Hepatocyte (in vitro differentiated cells): ENCODE measurements at regions not wholly inside any gene's neighbourhood (a gene's known extent, or its start where the extent isn't known, plus 50 kb on each side); places are given as distances from the start of the nearest gene placed in this dataset.
"Not testable (repeated sequence)": the region's sequence is repeated elsewhere in the genome, so short reads cannot be mapped to it uniquely, and the experiment has no call there.

Source experiments
- DNase-seq: peaks from one replicate; pipeline ENCODE4 v3.0.0-alpha.2; 2016; ENCODE audit warnings: low spot score
- H2AFZ ChIP-seq: fragments of 200-600 bp; sonication (generic); 2 replicates; pipeline ENCODE4 v1.6.0; 2016; ENCODE audit warnings: antibody characterized with exemption, mild to moderate bottlenecking
- H3K27ac ChIP-seq: fragments of 200-600 bp; sonication (generic); 2 replicates; pipeline ENCODE4 v1.5.1; 2016; ENCODE audit warnings: mild to moderate bottlenecking
- H3K27me3 ChIP-seq: fragments of 200-600 bp; sonication (generic); 2 replicates; pipeline ENCODE4 v1.6.1; 2016
- H3K36me3 ChIP-seq: fragments of 200-600 bp; sonication (generic); replicated peaks from 2 replicates; pipeline ENCODE4 v1.5.1; 2016; ENCODE audit warnings: low read depth; ENCODE audit not compliant: insufficient read depth
- H3K4me1 ChIP-seq: fragments of 200-600 bp; sonication (generic); 2 replicates; pipeline ENCODE4 v1.5.1; 2016; ENCODE audit warnings: mild to moderate bottlenecking, moderate library complexity; ENCODE audit not compliant: insufficient read depth
- H3K4me2 ChIP-seq: fragments of 200-600 bp; sonication (generic); 2 replicates; pipeline ENCODE4 v1.6.0; 2016
- H3K4me3 ChIP-seq: fragments of 200-600 bp; sonication (generic); 2 replicates; pipeline ENCODE4 v1.5.1; 2016; ENCODE audit warnings: mild to moderate bottlenecking
- H3K79me2 ChIP-seq: fragments of 200-600 bp; sonication (generic); 2 replicates; pipeline ENCODE4 v1.6.0; 2017; ENCODE audit warnings: mild to moderate bottlenecking
- H3K9me2 ChIP-seq: fragments of 200-600 bp; sonication (generic); replicated peaks from 2 replicates; pipeline ENCODE4 v1.6.0; 2017; ENCODE audit warnings: mild to moderate bottlenecking; ENCODE audit not compliant: insufficient read depth
- H3K9me3 ChIP-seq: fragments of 200-600 bp; sonication (generic); 2 replicates; pipeline ENCODE4 v1.5.1; 2016; ENCODE audit warnings: low read depth, mild to moderate bottlenecking
- H4K20me1 ChIP-seq: fragments of 200-600 bp; sonication (generic); 2 replicates; pipeline ENCODE4 v1.6.0; 2016; ENCODE audit warnings: mild to moderate bottlenecking; ENCODE audit not compliant: insufficient read depth, poor library complexity, severe bottlenecking
- WGBS: methylation state at CpG from one replicate; pipeline ENCODE4 v1.1.6; 2016; ENCODE audit warnings: low lambda C conversion rate; ENCODE audit errors: missing lambda C conversion rate; 5-methylcytosine and 5-hydroxymethylcytosine counted together

DNA sequence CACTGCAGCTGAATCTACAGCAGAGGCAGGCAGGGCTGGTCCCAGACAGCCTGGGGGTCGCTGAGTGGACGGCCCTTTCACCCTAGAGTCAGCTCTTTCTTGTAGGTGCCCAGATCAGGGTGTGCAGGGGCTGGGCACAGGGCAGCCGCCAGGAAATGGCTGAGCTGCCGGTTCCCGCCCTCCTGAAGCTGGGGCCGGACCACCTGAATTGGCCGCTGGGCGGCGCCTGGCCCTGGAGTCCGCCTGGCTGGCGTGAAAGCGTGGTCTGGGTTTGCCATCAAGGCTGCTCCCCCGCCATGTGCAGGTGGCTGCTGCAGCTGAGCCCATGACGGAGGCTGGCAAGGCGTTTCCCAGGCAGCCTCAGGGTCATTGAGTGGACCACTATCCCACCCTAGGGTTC is 85.7 kb downstream of the POTEM start:
- not testable (repeated sequence) for H3K9me3 ChIP-seq, H3K4me2 ChIP-seq, H3K27me3 ChIP-seq, H2AFZ ChIP-seq, H3K4me3 ChIP-seq, H3K9me2 ChIP-seq, H3K79me2 ChIP-seq, H3K36me3 ChIP-seq, H4K20me1 ChIP-seq, DNase-seq, H3K27ac ChIP-seq, H3K4me1 ChIP-seq
- WGBS, result no CpG with 5 or more reads among the region's 15 CpGs

GRCh38 chr14:19053426-19054050 is 86.3 kb downstream of the POTEM start:
- H3K27me3 ChIP-seq, H3K79me2 ChIP-seq, H4K20me1 ChIP-seq, H3K4me1 ChIP-seq, H2AFZ ChIP-seq, H3K9me2 ChIP-seq, H3K27ac ChIP-seq, H3K4me2 ChIP-seq, H3K36me3 ChIP-seq, DNase-seq, H3K9me3 ChIP-seq, H3K4me3 ChIP-seq: not testable (repeated sequence)
- no CpG with 5 or more reads among the region's 27 CpGs for WGBS

DNA sequence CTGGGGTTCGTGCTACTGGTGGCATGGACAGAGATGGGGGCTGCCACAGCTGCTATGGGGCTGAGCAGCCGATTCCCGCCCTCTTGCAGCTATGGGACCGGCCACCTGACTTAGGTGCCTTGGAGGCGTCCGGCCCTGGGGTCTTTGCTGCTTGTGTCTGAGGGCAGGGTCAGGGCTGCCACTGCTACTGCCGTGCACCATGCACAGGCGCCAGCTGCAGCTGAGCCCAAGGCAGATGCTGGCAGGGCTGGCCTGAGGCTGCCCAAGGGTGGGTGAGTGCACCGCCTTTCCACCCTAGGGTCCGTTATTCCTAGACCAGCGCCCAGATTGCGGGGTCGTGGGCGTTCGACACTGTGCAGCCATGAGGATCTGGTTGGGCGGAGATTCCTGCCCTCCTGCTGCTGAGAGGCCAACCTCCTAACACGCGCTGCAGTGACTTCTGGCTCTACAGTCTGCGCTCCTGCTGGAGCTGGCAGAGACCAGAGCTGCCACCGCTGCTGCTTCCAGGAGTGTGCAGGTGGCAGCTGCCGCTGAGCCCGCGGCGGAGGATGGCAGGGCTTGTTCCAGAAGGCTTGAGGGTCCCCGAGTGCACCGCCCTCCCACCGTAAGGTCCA is 87.0 kb downstream of the POTEM start:
- not testable (repeated sequence) for H3K36me3 ChIP-seq, H2AFZ ChIP-seq, H4K20me1 ChIP-seq, H3K4me1 ChIP-seq, H3K27ac ChIP-seq, H3K79me2 ChIP-seq, H3K4me2 ChIP-seq, H3K9me3 ChIP-seq, H3K27me3 ChIP-seq, H3K4me3 ChIP-seq, DNase-seq, H3K9me2 ChIP-seq
- WGBS, result 80% methylated on average over 1 of the region's 27 CpGs

GRCh38 chr14:19054934-19055333 is 87.7 kb downstream of the POTEM start:
- H3K79me2 ChIP-seq, H3K27me3 ChIP-seq, H3K4me1 ChIP-seq, H4K20me1 ChIP-seq, H3K9me2 ChIP-seq, H3K9me3 ChIP-seq, H3K27ac ChIP-seq, H2AFZ ChIP-seq, H3K4me2 ChIP-seq, DNase-seq, H3K36me3 ChIP-seq, H3K4me3 ChIP-seq: not testable (repeated sequence)
- WGBS, result no CpG with 5 or more reads among the region's 20 CpGs

- H3K79me2 ChIP-seq, H2AFZ ChIP-seq, H3K27me3 ChIP-seq, H3K36me3 ChIP-seq, H3K9me3 ChIP-seq, DNase-seq, H3K4me3 ChIP-seq, H4K20me1 ChIP-seq, H3K4me2 ChIP-seq, H3K9me2 ChIP-seq, H3K27ac ChIP-seq, H3K4me1 ChIP-seq: not testable (repeated sequence)
- 33% methylated on average over 2 of the region's 2 CpGs for WGBS
Measured at GRCh38 chr14:19059066-19059465, 91.8 kb downstream of the POTEM start.

DNA sequence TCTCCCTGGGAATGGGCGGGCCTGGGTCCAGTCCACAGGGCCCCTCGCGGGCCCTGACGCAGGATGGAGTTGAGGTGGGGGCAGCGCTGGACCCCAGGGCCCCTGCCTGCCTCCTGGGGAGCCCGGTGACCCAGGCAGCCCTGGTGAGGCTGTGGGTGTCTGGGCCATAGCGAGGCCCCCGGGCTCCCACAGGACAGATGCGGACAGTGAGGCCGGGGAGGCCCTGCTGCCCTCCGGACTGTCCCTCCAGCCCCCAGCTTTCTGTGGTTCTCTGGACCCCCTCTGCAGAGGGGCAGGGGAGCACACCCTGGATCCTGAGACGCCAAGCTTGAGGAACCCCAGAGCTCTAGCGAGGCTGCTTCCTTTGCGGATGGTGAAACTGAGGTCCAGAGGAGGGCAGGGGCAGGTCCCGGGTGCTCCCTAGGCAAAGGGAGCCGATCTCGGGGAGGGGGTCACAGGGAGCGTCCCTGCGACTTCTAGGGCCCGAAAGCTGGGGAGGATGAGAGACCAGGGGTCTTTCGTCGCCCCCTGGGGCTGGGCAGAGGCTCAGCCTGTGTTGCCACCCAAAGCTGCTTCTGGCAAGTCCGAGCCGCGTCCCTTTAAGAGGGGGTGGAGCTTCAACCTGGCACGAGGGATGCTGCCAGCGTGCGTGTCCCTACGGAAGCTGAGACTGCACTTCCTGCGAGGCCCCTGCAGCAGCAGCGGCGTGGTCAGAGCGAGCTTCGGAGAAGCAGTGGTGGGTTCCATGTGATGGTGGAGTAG is 94.6 kb downstream of the POTEM start:
- H2AFZ ChIP-seq, H3K79me2 ChIP-seq, H3K4me2 ChIP-seq, DNase-seq, H3K9me2 ChIP-seq, H3K4me3 ChIP-seq, H4K20me1 ChIP-seq, H3K36me3 ChIP-seq, H3K4me1 ChIP-seq, H3K27me3 ChIP-seq, H3K9me3 ChIP-seq, H3K27ac ChIP-seq: not testable (repeated sequence)
- WGBS, result no CpG with 5 or more reads among the region's 34 CpGs

DNA sequence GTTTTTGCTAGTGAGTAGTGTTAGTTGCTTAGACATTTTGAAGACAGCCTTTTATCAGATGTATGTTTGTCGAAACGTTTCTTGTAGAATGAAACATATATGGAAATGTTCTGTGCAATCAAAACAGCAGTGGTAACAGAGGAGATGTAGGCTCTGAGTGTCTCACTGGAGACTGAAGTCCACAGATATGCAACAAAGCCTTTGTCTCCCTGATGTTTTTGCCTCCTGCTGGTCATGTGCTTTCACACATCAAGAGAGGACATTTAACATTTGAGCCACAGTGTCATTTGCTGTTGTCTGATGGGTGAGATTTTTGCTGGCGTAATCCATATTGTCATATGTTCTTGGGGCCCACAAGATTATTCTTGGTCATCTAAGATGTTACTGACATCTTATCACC is 101.7 kb downstream of the POTEM start:
- WGBS, result 88% methylated on average over 1 of the region's 3 CpGs

DNA sequence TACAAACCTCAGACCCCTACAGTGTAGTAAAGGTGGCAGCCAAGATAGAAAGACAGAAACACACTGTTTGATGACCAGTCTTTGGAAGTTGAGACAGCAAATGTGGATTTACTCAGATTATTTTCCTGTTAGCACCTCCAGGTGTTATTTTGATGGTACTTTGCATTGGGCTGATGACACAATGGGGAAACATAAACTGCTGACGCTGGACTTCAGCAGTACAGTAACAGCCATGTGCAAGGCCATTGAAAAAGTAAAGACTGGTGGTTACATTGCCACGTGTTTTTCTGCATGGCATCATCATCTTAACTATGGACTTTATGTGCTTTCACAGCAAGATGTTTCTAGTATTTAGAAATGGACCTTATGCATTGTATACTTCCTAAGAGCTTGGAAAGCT is 105.3 kb downstream of the POTEM start:
- H3K9me2 ChIP-seq, result not testable (repeated sequence)

More for the DNA sequence above, 101.7 kb downstream of the POTEM start:
- not testable (repeated sequence) for DNase-seq, H3K36me3 ChIP-seq, H2AFZ ChIP-seq, H3K4me1 ChIP-seq, H3K9me3 ChIP-seq, H3K79me2 ChIP-seq, H3K27me3 ChIP-seq, H3K27ac ChIP-seq, H4K20me1 ChIP-seq, H3K4me2 ChIP-seq, H3K4me3 ChIP-seq, H3K9me2 ChIP-seq

DNA sequence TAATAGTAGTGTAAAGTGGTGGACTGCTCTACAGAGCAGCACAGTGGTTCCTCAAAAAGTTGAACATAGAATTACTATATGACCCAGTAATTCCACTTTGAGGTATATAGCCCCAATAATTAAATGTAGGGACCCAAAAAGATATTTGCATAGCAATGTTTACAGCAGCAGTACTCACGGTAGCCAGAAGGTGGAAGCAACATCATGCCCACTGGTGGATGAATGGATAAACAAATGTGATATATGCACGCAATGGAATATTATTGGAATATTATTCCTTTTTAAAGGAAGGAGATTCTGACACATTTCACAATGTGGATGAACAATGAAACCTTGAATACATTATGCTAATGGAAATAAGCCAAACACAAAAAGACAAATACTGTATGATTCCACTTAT is 121.4 kb downstream of the POTEM start:
- not testable (repeated sequence) for H3K27ac ChIP-seq
- WGBS, result 62% methylated on average over 2 of the region's 2 CpGs

More for the DNA sequence above, 105.3 kb downstream of the POTEM start:
- H4K20me1 ChIP-seq, H3K4me1 ChIP-seq, H3K4me3 ChIP-seq, H3K9me3 ChIP-seq, H3K79me2 ChIP-seq, H3K27ac ChIP-seq, H3K4me2 ChIP-seq, H3K36me3 ChIP-seq, H3K27me3 ChIP-seq, DNase-seq, H2AFZ ChIP-seq: not testable (repeated sequence)
- no CpG with 5 or more reads among the region's 2 CpGs for WGBS

More for the DNA sequence above, 121.4 kb downstream of the POTEM start:
- not testable (repeated sequence) for DNase-seq, H3K9me2 ChIP-seq, H3K4me2 ChIP-seq, H3K9me3 ChIP-seq, H2AFZ ChIP-seq, H4K20me1 ChIP-seq, H3K27me3 ChIP-seq, H3K79me2 ChIP-seq, H3K36me3 ChIP-seq, H3K4me1 ChIP-seq, H3K4me3 ChIP-seq
